GM19463 (cell line): ENCODE measurements at regions not wholly inside any gene's neighbourhood (a gene's known extent, or its start where the extent isn't known, plus 50 kb on each side); places are given as distances from the start of the nearest gene placed in this dataset.

Source experiments
- ATAC-seq: cut with Tn5 transposase; IDR thresholded peaks from one replicate; pipeline ENCODE4 v1.9.1; 2021; ENCODE audit warnings: mild to moderate bottlenecking, moderate library complexity; ENCODE audit not compliant: unreplicated experiment

DNA sequence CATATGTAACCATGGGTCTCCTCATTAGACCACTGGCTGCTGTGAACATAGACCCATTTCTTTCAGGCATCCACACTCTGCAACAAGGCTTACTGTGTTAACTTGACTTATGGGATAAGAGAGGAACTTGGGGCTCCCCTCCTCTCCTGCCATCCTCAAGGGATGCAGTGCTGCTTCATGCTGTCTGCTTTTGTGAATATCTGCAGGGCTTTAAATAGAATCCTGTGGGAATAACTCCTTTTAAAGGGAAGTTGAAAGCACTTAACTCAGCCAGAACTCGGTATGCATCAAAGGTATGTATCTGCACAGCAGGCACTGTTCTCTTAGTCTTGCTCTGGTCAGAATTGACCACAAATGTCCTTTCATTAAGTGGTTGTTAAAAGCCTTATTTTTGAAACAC lies 222.5 kb upstream of the KIRREL3 start:
- ATAC-seq, result no peak

DNA sequence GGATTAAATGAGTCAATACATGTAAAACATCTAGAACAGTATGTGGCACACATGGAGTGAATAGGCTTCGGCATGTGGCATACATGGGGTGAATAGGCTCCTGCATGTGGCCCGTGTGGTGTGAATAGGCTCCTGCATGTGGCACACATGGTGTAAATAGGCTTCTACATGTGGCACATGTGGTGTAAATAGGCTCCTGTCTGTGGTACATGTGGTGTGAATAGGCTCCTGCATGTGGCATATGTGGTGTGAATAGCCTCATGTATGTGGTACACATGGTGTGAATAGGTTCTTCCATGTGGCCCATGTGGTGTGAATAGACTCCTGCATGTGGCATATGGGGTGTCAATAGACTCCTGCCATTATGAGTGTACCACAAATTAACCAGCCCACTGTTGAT lies 219.1 kb upstream of the KIRREL3 start:
- ATAC-seq, result no peak

DNA sequence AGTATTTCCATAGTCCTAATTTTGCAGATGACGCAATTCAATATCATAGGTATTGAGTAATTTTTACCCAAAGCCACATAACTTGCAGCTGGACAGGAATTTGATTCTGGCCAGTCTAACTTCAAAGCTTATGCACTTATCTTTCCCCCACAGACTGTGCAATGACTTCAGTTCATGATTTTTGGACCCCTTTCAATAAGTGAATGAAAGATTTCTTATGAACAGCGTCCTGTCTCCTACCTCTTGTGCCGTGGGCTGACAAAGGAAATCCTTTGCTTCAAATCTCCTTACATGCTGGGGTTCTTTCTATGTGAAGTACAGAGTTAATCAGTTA lies 217.7 kb upstream of the KIRREL3 start:
- ATAC-seq, result no peak

GRCh38 chr11:127217452-127218274 lies 217.1 kb upstream of the KIRREL3 start:
- ATAC-seq, result no peak

DNA sequence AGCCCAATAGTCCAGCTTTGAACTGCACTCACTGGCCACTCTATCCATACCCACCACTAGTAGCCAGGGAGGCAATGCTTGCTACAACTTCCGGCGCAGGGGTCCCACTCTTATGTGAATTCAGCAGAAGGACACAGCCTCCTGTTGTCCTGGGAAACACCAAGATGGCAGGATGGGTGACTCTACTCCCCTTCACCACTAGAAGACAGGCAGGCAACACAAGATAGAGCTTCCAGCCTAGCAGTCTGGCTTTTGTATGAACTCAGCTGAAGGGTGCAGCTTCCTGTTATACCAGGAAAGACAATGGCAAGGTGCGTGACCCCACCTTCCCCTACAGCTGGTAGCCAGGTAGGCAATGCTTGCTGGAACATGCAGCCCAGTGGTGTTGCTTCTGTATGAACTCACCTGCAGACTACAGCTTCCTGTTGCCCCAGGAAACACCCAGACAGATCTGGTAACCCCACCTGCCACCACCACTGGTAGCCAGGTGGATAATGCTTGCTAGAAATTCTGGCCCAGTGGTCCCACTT lies 205.2 kb upstream of the KIRREL3 start:
- no peak for ATAC-seq

- no peak for ATAC-seq
Observed at GRCh38 chr11:127203490-127203889, 202.9 kb upstream of the KIRREL3 start.

GRCh38 chr11:127202105-127202504 lies 201.5 kb upstream of the KIRREL3 start:
- no peak for ATAC-seq

GRCh38 chr11:127199306-127199801 lies 198.8 kb upstream of the KIRREL3 start:
- ATAC-seq, result no peak

DNA sequence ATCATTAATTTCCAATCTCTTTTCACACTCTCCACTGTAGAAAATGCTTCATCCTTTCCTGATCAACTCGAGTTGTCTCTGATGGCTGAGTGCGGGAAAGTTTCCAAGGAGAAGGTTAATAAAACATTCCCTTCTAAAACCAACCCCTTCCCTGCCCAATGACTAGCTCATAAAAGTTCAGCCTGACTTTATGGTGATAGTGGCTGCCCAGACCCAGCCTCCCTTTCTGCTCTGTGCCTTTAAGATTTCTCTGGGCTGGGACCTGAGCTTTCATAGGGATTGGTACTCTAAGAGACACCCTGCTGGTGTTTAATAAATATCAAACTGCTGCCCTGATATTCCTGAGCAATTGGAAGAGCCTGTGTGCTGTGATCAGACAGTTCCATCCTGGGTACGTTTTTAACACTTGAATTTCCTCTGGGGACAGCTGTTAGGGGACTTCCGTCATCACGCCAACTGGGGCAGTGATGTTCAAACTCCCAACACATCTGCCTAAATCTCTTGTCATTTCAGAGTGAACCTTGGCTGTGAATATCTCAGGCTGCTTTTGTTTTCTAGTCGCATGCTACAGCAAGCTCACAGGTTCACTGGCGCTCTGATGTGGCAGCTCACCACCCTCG lies 195.0 kb upstream of the KIRREL3 start:
- no peak for ATAC-seq

DNA sequence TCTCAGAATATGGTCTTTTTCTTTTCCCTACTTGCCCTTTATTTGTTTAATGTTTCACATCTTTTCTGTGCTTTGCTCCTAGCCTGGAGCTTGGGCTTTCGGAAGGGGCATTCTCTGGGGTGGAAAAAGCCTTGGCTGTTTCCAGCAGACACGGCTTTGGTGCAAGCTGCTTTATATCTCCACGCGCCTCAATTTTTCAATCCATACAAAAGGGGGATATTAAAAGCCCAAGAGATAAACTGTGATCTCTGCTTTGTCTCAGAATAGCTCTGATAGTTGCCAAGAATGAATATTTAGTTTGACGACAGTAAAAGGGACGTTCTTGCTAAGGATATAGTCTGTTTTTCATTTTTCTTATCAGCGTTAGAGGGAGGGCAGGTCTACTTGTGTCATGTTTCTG lies 194.0 kb upstream of the KIRREL3 start:
- no peak for ATAC-seq

DNA sequence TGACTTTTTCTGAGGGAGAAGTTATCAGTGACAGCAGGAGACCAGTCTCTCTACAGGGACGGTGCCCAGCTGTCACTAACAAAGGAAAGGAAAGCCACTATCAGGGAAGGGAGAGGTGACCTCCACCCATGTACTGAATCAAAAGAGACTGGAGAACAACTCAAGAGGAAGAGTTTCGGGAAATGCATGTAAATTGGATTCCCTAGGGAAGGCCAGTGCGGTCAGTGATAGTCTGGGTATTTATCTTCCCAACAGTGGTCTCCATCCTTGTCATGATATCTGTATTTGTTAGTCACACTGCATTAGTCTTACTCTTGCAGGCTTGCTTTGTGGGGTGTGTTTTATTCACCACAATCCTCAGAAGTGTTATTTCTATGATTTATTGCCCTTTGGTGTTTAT lies 193.4 kb upstream of the KIRREL3 start:
- ATAC-seq, result no peak

DNA sequence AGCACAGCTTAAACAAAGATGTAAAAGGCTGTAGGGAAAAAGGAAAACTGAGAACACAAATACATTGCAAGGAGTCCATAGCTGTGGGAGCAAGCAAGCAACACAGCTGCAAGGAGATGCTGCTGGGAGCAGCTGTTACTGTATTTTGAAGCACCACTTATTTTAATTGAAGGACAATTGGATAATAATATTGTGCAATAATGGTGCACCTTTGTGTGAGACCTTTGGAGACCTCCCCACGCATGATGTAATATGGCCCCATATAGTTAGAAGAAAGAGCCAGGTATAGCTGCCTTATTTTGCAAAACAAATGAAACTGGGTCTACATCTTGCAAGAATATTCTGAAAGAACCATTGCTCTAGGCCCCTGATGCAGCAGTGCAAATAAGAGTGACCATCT lies 191.1 kb upstream of the KIRREL3 start:
- ATAC-seq, result no peak

DNA sequence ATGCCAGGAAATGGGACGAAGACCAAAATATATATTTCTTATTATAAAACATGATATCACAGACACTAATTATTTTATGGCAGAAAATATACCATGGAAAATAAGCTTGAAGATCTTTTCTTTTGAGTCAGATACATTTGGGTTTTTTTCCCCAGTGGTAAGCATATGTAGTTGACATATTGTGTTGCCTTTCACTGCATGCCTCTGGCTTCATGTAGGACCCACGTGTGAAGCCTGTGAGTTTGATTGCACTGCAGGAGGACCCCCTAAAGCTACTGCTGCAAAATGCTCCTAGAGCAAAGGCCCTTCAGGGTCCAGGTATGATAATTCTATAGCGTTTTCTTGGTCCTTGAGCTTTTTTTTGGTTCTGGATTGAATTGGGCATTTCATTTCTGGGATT lies 190.7 kb upstream of the KIRREL3 start:
- ATAC-seq, result no peak

GRCh38 chr11:127182586-127183203 lies 182.1 kb upstream of the KIRREL3 start:
- ATAC-seq, result no peak

DNA sequence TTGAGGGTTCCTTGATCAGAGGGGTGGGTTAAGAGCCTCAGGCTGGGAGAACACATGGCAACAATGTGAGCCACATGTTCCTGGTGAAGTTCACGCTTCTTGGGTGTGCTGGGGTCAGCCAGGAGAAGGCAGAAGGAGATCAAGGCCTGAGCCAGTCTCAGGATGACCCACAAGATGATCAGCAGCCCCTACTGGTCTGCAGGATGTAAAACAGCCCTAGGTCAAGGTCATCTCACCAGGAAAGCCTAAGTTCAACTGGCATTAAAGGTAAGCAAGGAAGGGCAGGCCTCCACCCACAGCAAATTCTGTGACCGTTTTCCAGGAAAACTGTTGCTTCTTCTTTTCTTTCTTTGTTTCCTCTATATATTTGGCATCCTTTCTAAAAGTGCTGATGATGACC lies 156.7 kb upstream of the KIRREL3 start:
- ATAC-seq, result no peak

- no peak for ATAC-seq
Observed at GRCh38 chr11:127149410-127149809, 148.8 kb upstream of the KIRREL3 start.

DNA sequence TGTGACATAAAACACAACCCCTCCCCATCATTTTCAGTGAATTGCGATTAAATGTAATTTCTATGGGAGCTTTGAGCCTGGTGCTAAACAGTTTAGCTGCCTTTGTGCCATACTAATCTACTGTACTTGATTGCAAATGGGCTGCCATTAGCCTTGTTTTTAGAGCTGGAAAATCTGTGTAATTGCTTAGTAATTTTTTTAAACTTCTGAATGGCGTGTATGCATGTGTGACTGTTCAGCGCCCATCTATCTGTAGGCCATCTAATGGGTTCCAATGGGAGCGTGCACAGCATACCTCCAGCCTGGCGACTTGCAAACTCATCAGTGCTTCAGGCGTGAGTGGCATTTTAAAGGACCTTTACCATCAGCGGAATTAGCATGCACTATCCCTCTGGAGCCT lies 142.7 kb upstream of the KIRREL3 start:
- ATAC-seq, result no peak

- no peak for ATAC-seq
Observed at GRCh38 chr11:127138613-127139012, 138.0 kb upstream of the KIRREL3 start.

DNA sequence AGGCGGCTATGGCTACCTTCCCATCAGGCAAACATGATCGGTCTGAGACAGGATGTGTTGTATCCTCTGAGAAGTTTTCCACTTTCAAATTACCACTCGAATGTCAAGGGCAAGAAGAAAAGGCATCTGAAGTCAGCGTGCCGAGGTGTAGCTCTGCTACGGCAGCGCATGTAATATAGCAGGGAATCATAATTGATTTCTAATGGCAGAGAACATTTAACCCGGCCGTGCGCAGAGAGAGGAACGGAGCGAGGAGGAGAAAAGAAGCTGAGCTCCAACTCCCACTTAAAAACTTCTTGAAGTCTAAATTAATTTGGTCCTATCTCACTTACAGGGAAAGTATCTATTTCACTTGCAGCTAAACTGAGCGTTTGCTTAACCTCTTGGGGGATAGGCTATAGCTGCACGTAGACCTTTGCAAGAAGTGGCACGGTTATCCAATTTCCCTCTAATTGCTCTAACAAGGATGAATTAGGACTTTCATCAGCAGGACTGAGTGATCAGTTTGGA lies 137.3 kb upstream of the KIRREL3 start:
- ATAC-seq, result no peak

DNA sequence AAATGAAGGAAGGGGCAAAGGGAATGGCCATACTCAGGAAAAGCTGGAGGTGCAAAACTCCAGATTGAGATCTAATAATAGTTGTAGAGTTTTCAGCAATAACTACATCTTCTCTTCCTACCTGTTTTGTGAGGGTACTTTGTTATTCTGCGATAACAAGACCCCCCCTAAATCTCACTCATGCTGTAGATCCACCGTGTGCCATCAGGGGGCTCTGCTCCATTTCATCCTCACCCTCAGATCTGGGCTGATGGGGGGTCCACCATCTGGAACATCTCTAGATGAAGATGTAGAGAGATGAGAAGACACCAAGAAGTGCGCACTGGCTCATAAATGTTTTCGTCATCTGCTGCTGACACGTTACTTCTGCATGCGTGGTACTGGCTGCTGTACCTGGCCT lies 135.9 kb upstream of the KIRREL3 start:
- ATAC-seq, result no peak

DNA sequence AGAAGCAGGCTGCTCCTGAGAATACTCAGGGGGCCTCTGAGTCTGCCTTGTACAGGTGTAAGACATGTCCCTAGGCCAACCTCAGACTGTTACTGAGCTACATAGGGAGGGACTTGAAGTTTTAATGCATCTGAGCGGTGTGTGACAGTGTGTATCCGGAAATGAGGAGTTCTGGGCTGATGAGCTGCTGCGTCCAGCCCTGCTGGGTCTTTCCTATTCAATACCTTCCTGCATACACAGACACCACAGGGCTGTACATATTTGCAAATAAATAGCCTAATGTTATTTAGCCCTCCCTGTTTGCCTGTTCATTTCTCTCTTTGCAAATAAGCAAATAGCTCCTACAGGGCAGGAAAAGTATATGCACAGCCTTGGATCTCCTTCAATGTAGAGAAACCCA lies 134.7 kb upstream of the KIRREL3 start:
- no peak for ATAC-seq

GRCh38 chr11:127133061-127133460 lies 132.5 kb upstream of the KIRREL3 start:
- ATAC-seq, result no peak
